GM18508 (cell line): ENCODE measurements at regions not wholly inside any gene's neighbourhood (a gene's known extent, or its start where the extent isn't known, plus 50 kb on each side); places are given as distances from the start of the nearest gene placed in this dataset.
"Not testable (repeated sequence)": the region's sequence is repeated elsewhere in the genome, so short reads cannot be mapped to it uniquely, and the experiment has no call there.

Source experiments
- ATAC-seq: cut with Tn5 transposase; IDR thresholded peaks from one replicate; pipeline ENCODE4 v1.9.1; 2021; ENCODE audit warnings: moderate number of reproducible peaks; ENCODE audit not compliant: insufficient read depth, unreplicated experiment

DNA sequence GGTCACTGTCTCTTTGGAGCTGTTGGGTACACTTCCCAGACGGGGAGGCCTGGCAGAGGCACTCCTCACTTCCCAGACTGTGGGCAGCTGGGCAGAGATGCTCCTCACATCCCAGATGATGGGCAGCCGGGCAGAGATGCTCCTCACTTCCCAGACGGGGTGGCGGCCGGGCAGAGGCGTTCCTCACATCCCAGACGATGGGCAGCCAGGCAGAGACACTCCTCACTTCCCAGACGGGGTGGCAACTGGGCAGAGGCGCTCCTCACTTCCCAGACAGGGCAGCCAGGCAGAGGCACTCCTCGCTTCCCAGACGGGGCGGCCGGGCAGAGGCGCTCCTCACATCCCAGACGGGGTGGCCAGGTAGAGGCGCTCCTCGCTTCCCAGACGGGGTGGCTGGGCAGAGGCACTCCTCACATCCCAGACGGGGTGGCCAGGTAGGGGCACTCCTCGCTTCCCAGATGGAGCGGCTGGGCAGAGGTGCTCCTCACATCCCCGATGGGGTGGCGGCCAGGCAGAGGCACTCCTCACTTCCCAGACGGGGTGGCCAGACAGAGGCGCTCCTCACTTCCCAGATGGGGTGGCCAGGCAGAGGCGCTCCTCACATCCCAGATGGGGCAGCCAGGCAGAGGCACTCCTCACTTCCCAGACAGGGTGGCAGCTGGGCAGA is 833.1 kb upstream of the RAG2 start:
- not testable (repeated sequence) for ATAC-seq

DNA sequence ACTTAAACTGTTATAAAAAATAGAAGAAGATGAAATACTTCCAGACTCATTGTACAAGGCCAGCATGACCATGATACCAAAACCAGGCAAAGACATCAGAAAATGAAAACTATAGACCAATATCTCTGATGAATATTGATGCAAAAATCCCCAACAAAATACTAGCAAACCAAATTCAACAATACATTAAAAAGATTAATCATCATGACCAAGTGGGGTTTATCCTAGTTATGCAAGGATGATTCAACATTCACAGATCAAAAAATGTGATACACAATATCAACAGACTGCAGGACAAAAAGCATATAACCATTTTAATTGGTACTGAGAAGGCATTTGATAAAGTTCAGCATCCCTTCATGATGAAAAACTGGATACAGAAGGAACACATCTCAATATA is 824.5 kb upstream of the RAG2 start:
- no peak for ATAC-seq

DNA sequence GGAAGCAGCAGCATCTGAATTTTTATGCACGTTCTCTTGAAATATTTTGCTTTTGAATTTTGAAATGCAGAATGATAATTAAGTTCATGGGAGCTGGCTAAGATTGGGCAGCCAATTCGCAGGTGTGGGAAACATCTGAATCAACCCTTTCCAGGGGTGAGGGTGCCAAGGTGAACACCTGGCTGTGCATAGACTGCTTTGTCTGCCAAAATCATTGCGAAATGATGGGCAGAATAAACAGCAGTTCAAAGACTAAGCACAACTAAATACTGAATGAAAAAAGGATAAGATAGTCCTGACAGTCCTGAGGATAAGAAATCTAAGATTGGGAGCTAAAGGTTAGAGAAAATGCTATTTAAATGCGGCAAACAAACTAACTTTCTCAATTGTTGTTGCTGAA is 813.3 kb upstream of the RAG2 start:
- ATAC-seq = no peak

DNA sequence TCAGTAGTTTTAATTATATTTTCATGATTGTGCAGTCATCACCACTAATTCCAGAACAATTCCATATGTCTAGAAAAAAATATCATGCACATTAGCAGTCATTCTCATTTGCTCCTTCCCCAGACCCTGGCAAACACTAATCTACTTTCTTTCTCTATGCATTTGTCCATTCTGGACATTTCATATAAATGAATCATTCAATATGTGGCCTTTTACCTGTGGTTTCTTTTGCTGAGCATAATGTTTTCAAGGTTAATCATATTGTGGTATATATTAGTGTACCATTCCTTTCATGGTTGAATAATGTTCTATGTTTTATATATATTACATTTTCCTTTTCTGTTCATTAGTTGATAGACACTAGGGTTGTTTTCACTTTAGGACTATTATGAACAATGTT is 811.1 kb upstream of the RAG2 start:
- ATAC-seq = no peak

DNA sequence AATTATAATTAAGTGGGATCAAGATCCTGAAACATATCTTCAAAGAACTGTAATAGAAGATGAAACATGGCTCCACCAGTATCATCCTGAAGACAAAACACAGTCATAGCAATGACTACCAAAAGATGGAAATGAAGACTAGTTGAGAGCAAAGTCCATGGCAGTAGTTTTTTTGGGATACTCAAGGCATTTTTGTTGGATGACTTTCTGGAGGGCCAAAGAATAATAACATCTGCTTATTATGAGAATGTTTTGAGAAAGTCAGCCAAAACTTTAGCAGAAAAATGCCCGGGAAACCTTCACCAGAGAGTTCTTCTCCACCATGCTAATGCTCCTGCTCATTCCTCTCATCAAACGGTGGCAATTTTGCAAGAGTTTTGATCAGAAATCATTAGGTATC is 809.4 kb upstream of the RAG2 start:
- ATAC-seq = no peak

DNA sequence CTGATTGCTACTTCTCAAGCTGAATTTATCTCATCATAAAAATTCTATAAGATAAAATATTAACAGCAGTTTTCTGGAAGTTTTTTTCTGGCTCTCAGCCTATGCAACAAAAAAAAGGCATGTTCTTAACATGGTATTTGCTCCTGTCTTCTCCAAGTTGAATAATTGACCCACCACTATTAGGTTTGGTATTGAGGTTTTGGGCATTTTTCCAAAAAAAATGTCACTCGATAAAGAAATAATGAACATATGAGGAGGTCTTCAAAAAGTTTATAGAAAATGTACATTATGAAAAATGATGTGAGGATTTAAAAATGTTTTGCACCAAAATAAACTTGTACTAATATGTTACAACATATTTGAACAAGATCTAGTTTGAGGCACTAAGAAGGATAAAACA is 808.6 kb upstream of the RAG2 start:
- no peak for ATAC-seq

DNA sequence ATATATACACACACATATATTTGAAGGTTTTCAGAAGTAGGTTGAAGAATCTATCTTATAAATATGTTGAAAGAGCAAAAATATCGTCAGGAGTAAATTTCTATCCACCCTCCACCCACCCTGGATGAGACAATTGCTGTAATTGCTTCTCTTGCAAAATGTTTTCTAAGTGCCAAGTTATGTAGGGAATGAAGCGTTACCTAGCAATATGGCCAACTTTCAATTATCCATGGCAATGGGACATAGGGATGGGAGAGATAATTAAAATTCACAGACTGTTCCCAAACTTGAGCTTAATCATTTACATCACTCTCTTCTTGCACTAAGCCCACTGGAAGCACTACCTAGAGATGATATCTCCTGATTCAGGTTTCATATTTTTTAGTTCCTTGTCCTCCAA is 806.2 kb upstream of the RAG2 start:
- no peak for ATAC-seq

DNA sequence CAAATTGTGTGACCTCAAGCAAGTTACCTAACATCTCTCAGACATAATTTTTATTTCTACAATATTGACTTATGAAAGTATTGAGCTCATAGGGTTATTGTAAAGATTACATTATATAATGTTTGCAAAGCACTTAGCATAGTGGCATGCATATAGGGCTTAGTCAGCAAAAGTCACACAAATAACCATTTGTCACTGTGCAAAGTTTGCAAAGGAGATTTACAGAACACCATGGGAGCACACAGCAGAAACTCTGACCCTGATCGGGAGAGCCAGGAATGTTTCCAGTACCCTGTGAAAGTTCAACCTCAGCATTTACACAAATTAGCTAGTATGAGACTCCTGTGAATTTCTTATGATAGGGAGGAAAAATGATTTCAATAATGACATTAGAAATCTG is 804.6 kb upstream of the RAG2 start:
- no peak for ATAC-seq

DNA sequence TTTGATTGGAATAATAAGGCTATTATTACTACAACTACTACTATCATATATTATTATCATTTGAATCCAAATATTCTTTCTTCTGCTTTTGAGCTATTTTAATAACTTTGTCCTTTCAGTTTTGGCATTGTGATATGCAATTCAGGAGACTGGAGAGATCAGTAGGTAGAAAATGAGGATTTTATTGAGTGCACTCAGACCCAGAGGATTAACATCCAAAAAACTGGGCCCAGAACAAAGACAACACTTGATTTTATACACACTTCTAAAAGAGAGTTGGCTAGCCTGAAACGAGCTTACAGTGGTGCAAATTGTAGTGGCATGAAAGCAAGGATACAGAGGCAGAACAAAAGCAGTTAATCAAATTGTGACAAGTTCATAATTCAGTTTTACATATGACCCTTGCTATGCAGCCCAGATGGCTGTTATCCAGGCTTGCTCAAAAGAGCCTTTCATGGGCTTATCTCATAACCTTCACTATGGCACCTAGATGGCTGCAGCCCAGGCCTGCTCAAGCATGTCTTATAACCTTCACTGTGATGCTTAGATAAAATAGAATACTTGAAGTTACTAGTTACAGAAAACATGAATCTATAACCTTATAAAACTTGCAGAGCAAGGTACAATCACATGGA is 796.3 kb upstream of the RAG2 start:
- ATAC-seq = no peak

DNA sequence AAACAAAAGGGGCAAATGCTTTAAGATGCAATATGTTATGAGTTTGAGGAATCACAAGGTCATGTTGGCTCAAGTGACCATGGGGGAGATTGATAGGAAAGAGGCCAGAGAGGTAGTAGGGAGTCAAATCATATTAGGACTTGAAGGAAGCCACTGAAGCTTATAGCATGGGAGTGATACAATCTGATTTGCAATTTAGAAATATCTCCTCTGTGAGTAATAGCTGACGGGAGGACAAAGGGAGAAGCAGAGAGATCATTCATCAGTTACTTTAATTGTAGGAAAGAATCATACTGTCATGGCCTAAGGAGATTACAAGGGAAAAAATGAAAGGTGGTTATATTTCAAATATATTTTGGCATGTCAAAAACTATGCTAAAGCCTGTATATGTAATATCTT is 793.6 kb upstream of the RAG2 start:
- no peak for ATAC-seq

DNA sequence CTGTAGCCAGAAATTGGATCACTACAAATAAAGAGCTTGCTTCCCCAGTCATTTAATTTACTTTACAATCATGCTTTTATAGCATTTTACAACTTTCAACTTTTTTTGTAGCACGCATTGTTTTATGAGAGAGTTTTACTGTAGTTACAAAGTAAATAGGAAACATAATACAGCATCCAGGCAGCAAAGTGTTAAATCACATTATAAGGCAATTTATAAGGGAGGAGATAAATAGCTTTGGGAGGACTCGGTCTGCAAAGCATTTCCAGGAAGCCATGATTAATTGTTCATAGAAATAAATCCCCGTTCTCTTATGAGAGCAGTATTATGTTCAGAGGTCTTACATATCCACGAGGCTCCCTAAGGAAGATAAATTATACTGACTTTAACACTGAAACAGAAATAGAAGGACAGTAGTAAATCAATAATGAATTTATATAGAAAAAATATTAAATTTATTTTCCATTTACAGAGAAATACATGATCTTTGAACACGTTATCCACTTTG is 792.6 kb upstream of the RAG2 start:
- ATAC-seq = no peak

DNA sequence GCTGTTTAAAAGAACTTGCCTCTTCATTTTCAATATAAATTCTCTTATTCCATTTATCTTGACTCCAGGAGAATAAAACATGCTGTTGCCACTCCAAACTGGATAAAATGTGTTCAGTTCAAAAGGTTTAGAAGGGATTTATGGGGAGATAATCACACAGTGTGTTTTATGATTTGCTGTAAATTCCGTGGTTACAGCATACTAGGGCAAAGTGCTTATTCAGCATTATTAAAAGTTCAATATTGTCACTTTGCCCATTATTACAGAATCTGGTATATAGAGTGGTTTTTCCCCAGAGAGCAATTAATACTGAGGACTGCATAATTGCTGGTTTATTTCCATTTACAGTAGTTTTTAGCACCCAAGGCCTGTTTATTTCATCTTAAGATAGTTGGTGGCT is 780.9 kb upstream of the RAG2 start:
- no peak for ATAC-seq

DNA sequence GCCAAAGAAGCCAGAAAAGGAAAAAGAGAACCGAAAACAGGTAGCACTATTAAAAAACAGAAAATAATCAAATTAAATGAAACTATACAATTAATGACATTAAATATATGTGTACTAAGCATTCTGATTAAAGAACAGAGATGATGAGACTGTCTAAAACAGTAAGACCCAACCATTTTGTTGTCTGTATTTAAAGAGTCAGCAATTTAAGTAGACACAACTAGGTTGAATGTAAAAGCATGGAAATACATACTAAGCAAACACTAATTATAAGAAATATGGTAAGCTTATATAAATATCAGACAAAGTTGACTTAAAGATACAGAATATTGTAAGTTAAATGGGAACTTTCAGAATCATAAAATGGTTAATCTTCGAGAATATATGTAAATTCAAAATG is 774.6 kb upstream of the RAG2 start:
- no peak for ATAC-seq

DNA sequence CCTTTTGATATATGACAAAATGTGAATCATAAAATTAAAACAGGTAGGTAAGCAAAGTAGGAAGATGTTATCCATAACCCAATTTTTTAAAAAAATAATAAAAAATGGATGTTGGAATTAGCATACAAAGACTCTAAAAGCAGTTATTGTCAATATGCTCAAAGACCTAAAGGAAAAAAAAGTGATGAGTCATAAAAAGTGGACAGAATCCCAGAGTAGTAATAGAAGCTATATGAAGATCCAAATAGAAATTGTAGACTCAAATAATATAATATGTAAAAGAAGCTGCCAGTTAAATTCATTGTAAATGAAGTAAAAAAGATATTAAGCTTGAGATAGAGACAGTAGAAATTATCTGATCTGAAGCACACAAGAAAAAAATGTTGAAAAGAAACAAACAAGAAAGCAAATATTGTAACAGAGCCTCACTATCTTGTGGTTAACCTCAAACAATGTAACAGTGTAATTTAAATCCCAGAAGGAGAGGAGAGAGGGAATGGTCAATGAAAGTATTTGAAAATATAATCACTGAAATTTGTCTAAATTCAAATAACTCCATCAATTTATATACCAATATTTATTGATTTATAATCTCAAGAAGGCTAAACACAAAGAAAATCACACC is 773.4 kb upstream of the RAG2 start:
- ATAC-seq = no peak

DNA sequence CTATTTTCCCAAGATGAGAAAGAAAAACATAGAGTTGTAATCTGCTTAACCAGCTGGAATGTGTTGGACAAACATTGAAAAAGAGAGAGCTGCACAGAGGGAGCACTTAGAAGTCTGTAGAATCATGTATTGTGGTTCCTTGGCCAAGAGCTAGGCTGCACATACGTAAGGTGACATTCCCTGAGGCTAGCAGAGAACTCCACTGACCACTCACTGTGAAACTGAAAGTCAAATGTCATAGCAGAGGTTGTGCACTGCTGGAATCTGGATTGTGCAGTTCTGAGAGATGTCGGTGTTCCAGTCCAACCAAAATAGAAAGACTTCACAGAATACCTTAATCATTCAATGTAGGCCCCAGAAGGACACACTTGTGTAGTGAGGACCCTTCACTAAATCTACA is 772.8 kb upstream of the RAG2 start:
- no peak for ATAC-seq

DNA sequence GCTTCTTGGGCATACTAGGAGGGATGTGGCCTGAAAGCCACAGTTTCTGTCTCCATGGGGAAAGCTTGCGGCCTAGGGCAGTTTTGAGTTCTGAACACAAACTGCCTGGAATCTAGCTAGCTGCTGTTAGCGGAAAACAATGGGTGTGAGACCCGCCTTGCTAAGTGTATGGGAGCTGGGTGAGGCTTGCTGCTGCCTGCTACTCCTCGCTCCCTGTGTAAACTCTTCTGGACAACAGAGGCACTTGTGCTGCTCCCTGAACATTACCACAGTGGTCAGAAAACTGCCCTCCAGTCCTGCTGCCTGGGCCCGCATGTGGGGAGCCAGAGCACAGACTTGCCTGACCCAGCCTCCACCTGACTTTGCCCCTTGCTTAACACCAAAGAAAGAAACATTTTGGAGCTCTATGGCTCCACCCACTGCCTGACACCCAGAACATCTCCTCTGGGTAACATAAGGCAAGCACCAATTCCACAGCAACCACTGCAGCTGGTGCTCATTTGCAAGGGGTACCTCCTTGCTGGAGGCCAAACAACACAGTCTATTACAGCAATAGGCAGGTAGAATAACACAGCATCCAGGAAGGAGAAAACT is 766.3 kb upstream of the RAG2 start:
- ATAC-seq = no peak

DNA sequence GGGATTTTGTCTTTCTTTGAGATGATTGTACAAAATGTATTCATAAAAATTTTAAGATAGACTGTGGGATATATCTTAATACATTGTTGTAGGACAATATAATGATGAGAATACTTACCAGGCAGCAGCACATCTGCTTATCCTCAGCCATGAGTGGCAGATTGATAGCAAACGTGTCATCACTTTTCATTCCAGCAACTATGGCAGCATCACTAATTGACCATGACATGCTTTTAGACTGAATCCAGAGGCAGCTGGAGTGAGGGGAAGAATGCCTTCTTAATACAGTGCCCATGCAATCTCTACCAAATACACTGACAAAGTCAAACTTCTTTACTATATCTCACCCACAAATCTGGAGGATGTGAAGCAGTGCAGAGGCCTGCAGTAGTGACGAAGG is 755.2 kb upstream of the RAG2 start:
- ATAC-seq = no peak

DNA sequence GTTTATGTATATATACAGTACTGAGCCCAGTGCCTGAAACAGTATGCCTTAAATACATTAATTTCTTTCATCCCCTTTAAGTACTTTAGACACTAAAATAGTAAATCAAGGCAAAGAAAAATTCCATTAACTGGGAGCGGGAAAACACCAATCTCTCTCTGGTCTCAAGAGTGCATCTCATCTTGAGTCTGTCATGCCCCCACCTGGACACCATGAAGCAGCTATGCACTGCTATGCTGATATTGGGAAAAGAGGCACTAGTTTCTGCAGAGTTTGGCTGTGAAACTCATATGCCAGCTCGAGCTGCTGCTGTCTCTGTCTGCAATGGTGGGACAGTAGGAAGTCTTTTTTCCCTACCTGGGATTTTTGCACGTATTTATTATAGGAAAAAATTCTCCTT is 754.4 kb upstream of the RAG2 start:
- no peak for ATAC-seq

DNA sequence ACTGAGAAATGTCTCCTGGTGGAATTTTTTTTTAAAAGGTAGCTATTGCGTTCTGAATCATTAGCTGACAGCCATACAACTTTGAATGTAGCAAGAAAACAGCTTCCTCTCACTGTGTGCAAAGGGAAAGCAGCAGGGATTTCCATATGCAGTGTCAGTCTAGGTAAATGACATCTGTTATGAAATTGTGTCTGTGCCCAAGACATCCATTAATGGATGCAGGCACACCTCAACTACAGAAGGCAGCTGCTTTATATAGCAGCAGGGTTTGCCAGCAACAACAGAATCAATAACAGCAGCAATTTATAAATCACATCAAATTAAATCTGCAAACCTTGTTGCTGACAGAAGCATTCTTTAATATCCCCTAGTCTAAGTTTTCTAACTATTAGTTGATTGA is 745.3 kb upstream of the RAG2 start:
- ATAC-seq = no peak

DNA sequence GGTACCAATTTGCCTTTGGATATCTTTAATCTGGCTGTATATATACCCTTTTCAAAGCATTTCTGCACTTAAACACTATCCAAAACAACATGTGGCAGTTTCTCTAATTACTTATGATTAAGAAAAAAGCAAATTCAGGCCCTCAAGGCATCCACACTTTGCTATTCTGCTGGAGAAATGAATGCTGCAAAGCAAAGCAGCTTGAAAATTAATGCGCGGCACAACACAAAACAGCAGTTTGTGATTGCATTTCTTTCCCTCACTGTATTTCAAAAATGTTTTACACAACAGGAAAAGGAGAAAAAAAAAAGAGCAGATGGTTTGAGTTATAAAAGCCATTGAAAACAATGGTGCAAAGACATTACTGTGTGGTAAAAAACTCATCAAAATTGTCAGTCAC is 738.4 kb upstream of the RAG2 start:
- ATAC-seq = no peak

DNA sequence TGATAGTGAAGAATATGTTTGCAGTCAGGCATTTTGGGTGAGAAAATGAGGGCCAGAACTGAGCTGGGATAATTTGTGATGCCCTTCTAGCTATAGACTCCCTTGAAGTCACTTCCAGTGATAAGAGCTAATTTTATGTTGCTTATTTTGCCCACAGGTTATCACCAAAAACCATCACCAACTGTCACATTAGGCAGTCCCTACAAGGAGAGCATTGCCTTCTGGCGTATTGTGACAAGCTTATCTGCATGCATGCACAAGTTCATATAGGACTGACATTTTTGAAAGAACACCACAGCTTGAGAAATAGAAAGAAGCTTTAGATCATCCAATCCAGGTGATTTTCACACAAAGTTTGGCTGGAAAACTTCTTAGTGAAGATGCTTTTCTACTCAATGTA is 735.3 kb upstream of the RAG2 start:
- ATAC-seq = no peak

DNA sequence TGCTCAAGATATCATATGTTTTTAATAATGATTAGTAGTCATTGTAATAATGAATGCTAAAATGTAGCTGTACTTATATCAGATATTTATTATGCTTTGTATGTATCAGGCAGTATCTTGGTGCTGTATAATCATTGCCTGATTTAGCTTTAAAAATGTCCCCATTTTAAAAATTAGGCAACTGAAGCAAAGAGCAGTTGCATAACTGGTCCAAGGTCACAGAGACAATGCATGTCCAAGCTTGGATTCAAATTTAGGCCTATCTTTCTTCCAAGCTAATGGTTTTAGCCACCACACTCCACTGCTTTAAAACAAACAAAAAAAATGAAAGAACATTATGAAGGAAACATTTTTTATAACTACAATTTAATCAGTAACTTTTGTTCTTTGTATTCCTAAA is 725.8 kb upstream of the RAG2 start:
- ATAC-seq = no peak
